Neutrophil (primary cell): ENCODE measurements at regions not wholly inside any gene's neighbourhood (a gene's known extent, or its start where the extent isn't known, plus 50 kb on each side); places are given as distances from the start of the nearest gene placed in this dataset.

Experiments
- H3K27ac ChIP-seq: fragments of 200-600 bp; sonication (generic); 2 replicates; pipeline ENCODE4 v1.5.1; 2016; ENCODE audit warnings: mild to moderate bottlenecking, moderate library complexity
- H3K27me3 ChIP-seq: fragments of 200-600 bp; sonication (generic); 2 replicates; pipeline ENCODE4 v1.6.0; 2016; ENCODE audit warnings: mild to moderate bottlenecking
- H3K36me3 ChIP-seq: fragments of 200-600 bp; sonication (generic); 2 replicates; pipeline ENCODE4 v1.5.1; 2017
- H3K4me1 ChIP-seq, 2 experiments: fragments of 200-600 bp in 1 of 2; sonication (generic) in 1 of 2; 1 replicate in 1 of 2; 2 replicates in 1 of 2; pipeline versions ENCODE4 v1.5.1 to v1.6.1; 2013 to 2016; ENCODE audit warnings: low read depth in 1 of 2, low read length in 1 of 2, mild to moderate bottlenecking in 1 of 2, moderate library complexity in 1 of 2; ENCODE audit not compliant: control insufficient read depth in 1 of 2, insufficient read depth in 1 of 2
- H3K4me3 ChIP-seq, 2 experiments: fragments of 200-600 bp in 1 of 2; sonication (generic) in 1 of 2; 1 replicate in 1 of 2; 2 replicates in 1 of 2; pipeline ENCODE4 v1.5.1; 2013 to 2016; ENCODE audit warnings: low read depth in 1 of 2, low read length in 1 of 2, mild to moderate bottlenecking in 1 of 2, moderate library complexity in 1 of 2
- H3K9me3 ChIP-seq: fragments of 200-600 bp; sonication (generic); 2 replicates; pipeline ENCODE4 v1.5.1; 2016
- CTCF ChIP-seq: fragments of 200-600 bp; sonication (generic); IDR thresholded peaks from 2 replicates; pipeline ENCODE4 v1.5.1; 2016; ENCODE audit warnings: antibody characterized with exemption

DNA sequence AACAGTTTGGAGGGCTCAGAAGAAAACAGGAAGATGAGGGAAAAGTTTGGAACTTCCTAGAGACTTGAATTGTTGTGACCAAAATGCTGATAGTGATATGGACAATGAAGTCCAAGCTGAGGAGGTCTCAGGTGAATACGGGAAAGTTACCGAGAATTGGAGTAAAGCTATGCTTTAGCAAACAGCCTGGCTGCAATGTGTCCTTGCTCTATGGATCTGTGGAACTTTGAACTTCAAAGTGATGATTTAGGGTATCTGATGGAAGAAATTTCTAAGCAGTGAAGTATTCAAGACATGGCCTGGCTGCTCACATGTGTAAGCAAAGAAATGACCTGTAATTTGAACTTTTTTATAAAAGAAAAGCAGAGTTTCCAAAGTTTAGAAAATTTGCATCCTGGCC, 240.2 kb upstream of the KLF14 start:
- TF ChIP-seq CTCF: no peak
- H3K36me3 ChIP-seq: peaks cover 14% of the 10 kb centered on the region
- H3K27ac ChIP-seq: peak overlapping the region; percentile 28
- no peaks in the 10 kb centered on the region for H3K27me3 ChIP-seq
- H3K4me1 ChIP-seq: peaks cover 0 to 3% of the 10 kb centered on the region in 2 experiments
- no peaks in the 10 kb centered on the region for H3K9me3 ChIP-seq
- no peak overlapping the region for H3K4me3 ChIP-seq

DNA sequence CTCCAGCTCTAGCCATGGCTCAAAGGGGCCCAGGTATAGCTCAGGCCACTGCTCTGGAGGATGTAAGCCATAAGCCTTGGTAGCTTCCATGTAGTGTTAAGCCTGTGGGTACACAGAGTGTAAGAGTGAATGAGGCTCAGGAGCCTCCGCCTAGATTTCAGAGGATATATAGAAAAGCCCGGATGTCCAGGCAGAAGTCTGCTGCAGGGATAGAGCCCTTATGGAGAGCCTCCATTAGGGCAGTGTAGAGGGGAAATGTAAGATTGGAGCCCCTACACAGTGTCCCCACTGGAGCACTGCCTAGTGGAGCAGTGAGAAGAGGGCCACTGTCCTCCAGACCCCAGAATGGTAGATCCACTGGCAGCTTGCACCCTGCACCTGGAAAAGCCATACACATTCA, 240.8 kb upstream of the KLF14 start:
- no peak overlapping the region for H3K27ac ChIP-seq
- no peak for TF ChIP-seq CTCF
- no peak overlapping the region for H3K4me3 ChIP-seq
- H3K27me3 ChIP-seq: no peaks in the 10 kb centered on the region
- H3K36me3 ChIP-seq: peaks cover 14% of the 10 kb centered on the region
- H3K4me1 ChIP-seq: peaks cover 0 to 3% of the 10 kb centered on the region in 2 experiments
- no peaks in the 10 kb centered on the region for H3K9me3 ChIP-seq

- Histone ChIP-seq H3K27ac (no peak overlapping the region), H3K27me3 (no peaks in the 10 kb centered on the region), H3K4me3 (no peak overlapping the region), H3K36me3 (peaks cover 14% of the 10 kb centered on the region), H3K4me1 (peaks cover 0 to 3% of the 10 kb centered on the region in 2 experiments), H3K9me3 (no peaks in the 10 kb centered on the region)
- no peak for TF ChIP-seq CTCF
Measured at GRCh38 chr7:130975731-130976130, 241.7 kb upstream of the KLF14 start.

GRCh38 chr7:130982160-130982638, 248.2 kb upstream of the KLF14 start:
- Histone ChIP-seq H3K36me3 (peaks cover 42% of the 10 kb centered on the region), H3K27ac (peak overlapping the region; percentile 50), H3K4me3 (no peak overlapping the region), H3K9me3 (no peaks in the 10 kb centered on the region), H3K27me3 (no peaks in the 10 kb centered on the region), H3K4me1 (peaks cover 0 to 5% of the 10 kb centered on the region in 2 experiments)
- TF ChIP-seq CTCF: peak; percentile 64

DNA sequence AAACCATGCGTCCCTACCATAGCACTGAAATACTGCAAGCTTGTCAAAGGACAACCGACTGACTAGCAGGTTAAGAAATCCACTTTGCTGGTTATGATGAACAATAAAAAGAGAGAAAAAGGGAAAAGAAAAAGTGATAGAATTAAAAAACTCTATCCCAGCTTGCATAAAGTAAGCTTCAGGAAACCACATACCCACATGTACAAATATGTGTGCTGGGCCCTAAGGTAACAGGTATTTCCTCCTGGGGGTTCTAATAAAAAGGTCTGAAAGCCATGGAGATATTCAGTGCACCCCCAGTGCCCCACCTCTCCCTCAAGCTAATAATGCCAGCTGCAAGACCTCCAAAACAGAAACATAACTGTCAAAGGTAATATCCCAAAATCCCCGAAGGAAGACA, 248.6 kb upstream of the KLF14 start:
- no peak for TF ChIP-seq CTCF
- H3K36me3 ChIP-seq: peaks cover 46% of the 10 kb centered on the region
- H3K27me3 ChIP-seq: no peaks in the 10 kb centered on the region
- peaks cover 0 to 5% of the 10 kb centered on the region in 2 experiments for H3K4me1 ChIP-seq
- H3K27ac ChIP-seq: peak overlapping the region; percentile 50
- H3K9me3 ChIP-seq: no peaks in the 10 kb centered on the region
- no peak overlapping the region for H3K4me3 ChIP-seq

DNA sequence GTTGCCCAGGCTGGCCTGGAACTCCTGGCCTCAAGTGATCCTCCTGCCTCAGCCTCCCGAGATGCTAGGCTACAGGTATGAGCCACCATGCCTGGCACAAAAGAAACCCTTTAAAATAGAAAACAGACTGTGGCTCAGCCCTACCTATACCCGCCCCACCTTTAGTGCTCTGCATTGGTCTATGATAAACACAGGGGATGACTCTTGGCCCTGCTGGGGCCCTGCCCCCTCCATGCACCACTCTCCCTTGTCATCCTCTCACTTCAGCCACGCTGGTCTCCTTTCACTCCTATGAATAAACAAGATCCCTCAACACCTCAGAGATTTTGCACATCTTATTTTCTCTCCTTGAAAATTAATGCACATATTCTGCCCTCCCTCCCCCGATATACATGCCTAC, 251.4 kb upstream of the KLF14 start:
- Histone ChIP-seq H3K4me3 (no peak overlapping the region), H3K4me1 (peaks cover 0 to 5% of the 10 kb centered on the region in 2 experiments), H3K36me3 (peaks cover 51% of the 10 kb centered on the region), H3K27me3 (no peaks in the 10 kb centered on the region), H3K9me3 (no peaks in the 10 kb centered on the region), H3K27ac (no peak overlapping the region)
- no peak for TF ChIP-seq CTCF
